Suprapubic skin (tissue), 3 donors: ENCODE measurements at regions not wholly inside any gene's neighbourhood (a gene's known extent, or its start where the extent isn't known, plus 50 kb on each side); places are given as distances from the start of the nearest gene placed in this dataset.

Experiments used
- POLR2AphosphoS5 ChIP-seq, 3 donors: sonication (generic); formaldehyde crosslinking; IDR thresholded peaks; one replicate each; pipeline ENCODE4 v1.6.1; 2017; ENCODE audit warnings: antibody characterized with exemption in 3 of 3
- TF ChIP-seq, protein P1 (sequence below), 2 donors: fragments of 200-600 bp in 1 of 2; fragments of 450-650 bp in 1 of 2; sonication (generic) in 1 of 2; IDR thresholded peaks; one replicate each; pipeline ENCODE4 v1.5.1; 2016 to 2019; ENCODE audit warnings: antibody characterized with exemption in 2 of 2, mild to moderate bottlenecking in 1 of 2, moderate library complexity in 1 of 2

DNA sequence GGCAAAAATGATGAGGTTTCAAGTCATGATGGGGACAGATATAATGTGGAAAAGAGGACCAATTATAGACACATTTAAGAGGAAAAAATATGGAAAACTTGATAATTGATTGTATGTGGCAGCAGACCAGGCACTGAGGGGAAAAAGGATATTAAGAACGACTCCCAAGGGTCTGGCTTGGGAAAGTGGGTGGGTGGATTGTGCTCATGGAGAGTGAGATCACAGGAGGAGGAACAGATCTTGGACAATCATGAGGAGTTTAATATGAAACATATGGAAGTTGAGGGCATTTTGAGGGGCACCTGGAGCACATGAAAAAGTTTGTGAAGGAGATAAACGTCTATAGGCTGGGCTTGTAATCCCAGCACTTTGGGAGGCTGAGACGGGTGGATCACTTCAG lies 454.3 kb upstream of the KLF4 start:
- TF ChIP-seq, protein P1, sequence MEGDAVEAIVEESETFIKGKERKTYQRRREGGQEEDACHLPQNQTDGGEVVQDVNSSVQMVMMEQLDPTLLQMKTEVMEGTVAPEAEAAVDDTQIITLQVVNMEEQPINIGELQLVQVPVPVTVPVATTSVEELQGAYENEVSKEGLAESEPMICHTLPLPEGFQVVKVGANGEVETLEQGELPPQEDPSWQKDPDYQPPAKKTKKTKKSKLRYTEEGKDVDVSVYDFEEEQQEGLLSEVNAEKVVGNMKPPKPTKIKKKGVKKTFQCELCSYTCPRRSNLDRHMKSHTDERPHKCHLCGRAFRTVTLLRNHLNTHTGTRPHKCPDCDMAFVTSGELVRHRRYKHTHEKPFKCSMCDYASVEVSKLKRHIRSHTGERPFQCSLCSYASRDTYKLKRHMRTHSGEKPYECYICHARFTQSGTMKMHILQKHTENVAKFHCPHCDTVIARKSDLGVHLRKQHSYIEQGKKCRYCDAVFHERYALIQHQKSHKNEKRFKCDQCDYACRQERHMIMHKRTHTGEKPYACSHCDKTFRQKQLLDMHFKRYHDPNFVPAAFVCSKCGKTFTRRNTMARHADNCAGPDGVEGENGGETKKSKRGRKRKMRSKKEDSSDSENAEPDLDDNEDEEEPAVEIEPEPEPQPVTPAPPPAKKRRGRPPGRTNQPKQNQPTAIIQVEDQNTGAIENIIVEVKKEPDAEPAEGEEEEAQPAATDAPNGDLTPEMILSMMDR (IDR thresholded peaks at IDR 0.05) = no peak
- TF ChIP-seq POLR2AphosphoS5 (IDR thresholded peaks at IDR 0.05) = no peak
